Prostate gland (tissue), 2 donors: ENCODE measurements at regions not wholly inside any gene's neighbourhood (a gene's known extent, or its start where the extent isn't known, plus 50 kb on each side); places are given as distances from the start of the nearest gene placed in this dataset.

Experiments used
- DNase-seq: peaks from one replicate; pipeline ENCODE4 v3.0.0-alpha.2; 2019; ENCODE audit warnings: low spot score
- H3K27ac ChIP-seq, 2 donors: fragments of 200-600 bp; sonication (generic); 2 replicates each; pipeline ENCODE4 v1.5.1; 2017 to 2019
- H3K27me3 ChIP-seq: fragments of 200-600 bp; sonication (generic); replicated peaks from 2 replicates; pipeline ENCODE4 v1.5.1; 2019; ENCODE audit not compliant: insufficient read depth
- H3K36me3 ChIP-seq, 2 donors: fragments of 200-600 bp; sonication (generic); 1 replicate in 1 of 2; 2 replicates in 1 of 2; pipeline versions ENCODE4 v1.5.1 to v1.8.1; 2017 to 2019
- H3K4me1 ChIP-seq: fragments of 200-600 bp; sonication (generic); replicated peaks from 2 replicates; pipeline ENCODE4 v1.5.1; 2019
- H3K4me3 ChIP-seq, 2 donors: fragments of 200-600 bp; sonication (generic); 2 replicates each; pipeline ENCODE4 v1.5.1; 2017 to 2019
- H3K9me3 ChIP-seq: fragments of 200-600 bp; sonication (generic); 2 replicates; pipeline ENCODE4 v1.5.1; 2017
- CTCF ChIP-seq, 4 experiments: fragments of 200-600 bp in 2 of 4; fragments of 450-650 bp in 2 of 4; sonication (generic) in 2 of 4; IDR thresholded peaks; 1 replicate in 3 of 4; 2 replicates in 1 of 4; pipeline ENCODE4 v1.5.1; 2016 to 2019; ENCODE audit warnings: antibody characterized with exemption in 4 of 4, mild to moderate bottlenecking in 2 of 4, moderate library complexity in 2 of 4
- POLR2A ChIP-seq: fragments of 450-650 bp; IDR thresholded peaks from one replicate; pipeline ENCODE4 v1.6.1; 2016; ENCODE audit warnings: antibody characterized with exemption, mild to moderate bottlenecking
- POLR2AphosphoS5 ChIP-seq: sonication (generic); formaldehyde crosslinking; IDR thresholded peaks from one replicate; pipeline ENCODE4 v1.6.1; 2017; ENCODE audit warnings: antibody characterized with exemption
- WGBS: methylation state at CpG from one replicate; pipeline ENCODE4 v1.1.5; 2018; 5-methylcytosine and 5-hydroxymethylcytosine counted together
- intact Hi-C: fragments of 100-400 bp; cut with DNase I; formaldehyde crosslinking; loops from one replicate; pipeline ENCODE4 v1.14.2; 2022

- intact Hi-C loops = no loop called here
- H3K27ac ChIP-seq = no peak overlapping the region
- H3K27me3 ChIP-seq = no peaks in the 10 kb centered on the region
- 81% methylated on average over 6 of the region's 6 CpGs for WGBS
- no peaks in the 10 kb centered on the region for H3K9me3 ChIP-seq
- H3K4me1 ChIP-seq = no peaks in the 10 kb centered on the region
- no peak for DNase-seq
- H3K4me3 ChIP-seq = no peak overlapping the region
- H3K36me3 ChIP-seq = no peaks in the 10 kb centered on the region
- TF ChIP-seq POLR2AphosphoS5 (no peak), POLR2A (no peak), CTCF (IDR thresholded peaks at IDR 0.05) (no peak)
Measured at GRCh38 chr1:87402241-87403002, 73.7 kb downstream of the LMO4 start.

GRCh38 chr1:87403061-87403820, 74.6 kb downstream of the LMO4 start:
- no peak overlapping the region for H3K4me3 ChIP-seq
- no peak for TF ChIP-seq POLR2AphosphoS5
- no peak for TF ChIP-seq POLR2A
- no peak for TF ChIP-seq CTCF (IDR thresholded peaks at IDR 0.05)
- H3K27ac ChIP-seq = no peak overlapping the region
- no peak for DNase-seq
- H3K36me3 ChIP-seq = no peaks in the 10 kb centered on the region
- no peaks in the 10 kb centered on the region for H3K4me1 ChIP-seq
- WGBS = 78% methylated on average over 7 of the region's 7 CpGs
- H3K9me3 ChIP-seq = no peaks in the 10 kb centered on the region
- no peaks in the 10 kb centered on the region for H3K27me3 ChIP-seq
- intact Hi-C loops = no loop called here

- Histone ChIP-seq H3K9me3 (no peaks in the 10 kb centered on the region), H3K4me3 (no peak overlapping the region), H3K4me1 (no peaks in the 10 kb centered on the region), H3K36me3 (no peaks in the 10 kb centered on the region), H3K27ac (no peak overlapping the region), H3K27me3 (no peaks in the 10 kb centered on the region)
- WGBS = 74% methylated on average over 3 of the region's 3 CpGs
- DNase-seq = no peak
- intact Hi-C loops = no loop called here
- TF ChIP-seq CTCF (IDR thresholded peaks at IDR 0.05) (no peak), POLR2AphosphoS5 (no peak), POLR2A (no peak)
Measured at GRCh38 chr1:87404296-87404695, 75.6 kb downstream of the LMO4 start.

DNA sequence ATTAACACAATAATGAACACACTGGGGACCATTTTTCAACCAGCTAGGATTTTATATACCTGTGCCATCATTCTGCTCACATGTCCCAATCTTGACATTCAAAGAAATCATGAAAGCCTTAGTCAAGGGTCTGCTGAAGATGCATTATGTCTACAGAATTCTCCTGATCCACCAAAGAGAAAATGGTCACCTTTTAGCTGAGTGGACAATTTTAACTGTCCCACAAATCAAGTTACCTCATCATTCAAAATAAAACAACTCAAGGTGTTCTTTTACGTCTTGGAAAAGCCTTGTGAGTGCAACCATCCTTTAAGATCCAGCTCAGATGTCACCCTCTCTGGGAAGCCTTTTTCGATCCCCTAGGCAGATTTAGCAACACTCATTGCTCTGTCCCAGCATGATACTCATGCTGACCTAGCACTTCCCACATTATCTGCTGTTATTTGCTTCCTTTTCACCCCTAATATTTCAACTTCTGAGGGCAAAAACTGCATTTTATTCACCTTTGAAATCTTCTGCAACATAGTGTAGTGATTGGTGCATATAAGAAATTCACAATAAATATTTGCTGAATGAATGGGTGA, 80.1 kb downstream of the LMO4 start:
- no peak for TF ChIP-seq CTCF (IDR thresholded peaks at IDR 0.05)
- TF ChIP-seq POLR2A = no peak
- TF ChIP-seq POLR2AphosphoS5 = no peak
- no peaks in the 10 kb centered on the region for H3K4me1 ChIP-seq
- intact Hi-C loops = no loop called here
- H3K36me3 ChIP-seq = no peaks in the 10 kb centered on the region
- H3K27ac ChIP-seq = no peak overlapping the region
- 89% methylated on average over 2 of the region's 2 CpGs for WGBS
- H3K9me3 ChIP-seq = no peaks in the 10 kb centered on the region
- no peak for DNase-seq
- no peak overlapping the region for H3K4me3 ChIP-seq
- no peaks in the 10 kb centered on the region for H3K27me3 ChIP-seq
